ENCODE measurements at regions not wholly inside any gene's neighbourhood (a gene's known extent, or its start where the extent isn't known, plus 50 kb on each side); places are given as distances from the start of the nearest gene placed in this dataset.
"Not testable (repeated sequence)": the region's sequence is repeated elsewhere in the genome, so short reads cannot be mapped to it uniquely, and the experiment has no call there.

DNA sequence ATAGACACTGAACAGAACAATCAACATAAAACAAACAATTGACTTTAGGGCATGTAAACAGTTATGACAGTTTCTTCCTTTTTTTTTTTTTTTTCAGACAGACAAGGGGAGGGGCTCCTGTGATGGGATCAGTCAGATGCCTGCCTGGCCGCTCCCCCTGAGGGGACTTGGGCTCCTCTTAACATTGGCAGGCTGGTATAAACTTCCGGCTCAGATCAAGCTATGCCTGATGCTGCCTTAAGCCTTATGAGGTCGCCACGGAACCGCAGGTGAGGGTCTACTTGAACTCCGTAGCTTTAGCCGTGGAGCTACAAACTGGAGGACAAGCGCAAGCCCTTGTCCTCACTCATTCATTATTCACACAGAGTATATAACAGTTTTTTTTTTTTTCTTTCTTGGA, 115.8 kb downstream of the UNC93B1 start:
- not testable (repeated sequence) for TF ChIP-seq CTCF (conservative IDR thresholded peaks at IDR 0.05; ENCODE audit: low read depth in 2 of 2); POLR2AphosphoS5 (IDR thresholded peaks at IDR 0.05; ENCODE audit: low read depth); EZH2 (IDR thresholded peaks at IDR 0.05; ENCODE audit: low read depth, unreplicated experiment); CREB1 (CRISPR knock-in tag; IDR thresholded peaks at IDR 0.05; ENCODE audit: low read depth); STAT1 (IDR thresholded peaks at IDR 0.05; ENCODE audit: unreplicated experiment); EZH2phosphoT487 (IDR thresholded peaks at IDR 0.05; ENCODE audit: unreplicated experiment)
- TF ChIP-seq, protein P1, sequence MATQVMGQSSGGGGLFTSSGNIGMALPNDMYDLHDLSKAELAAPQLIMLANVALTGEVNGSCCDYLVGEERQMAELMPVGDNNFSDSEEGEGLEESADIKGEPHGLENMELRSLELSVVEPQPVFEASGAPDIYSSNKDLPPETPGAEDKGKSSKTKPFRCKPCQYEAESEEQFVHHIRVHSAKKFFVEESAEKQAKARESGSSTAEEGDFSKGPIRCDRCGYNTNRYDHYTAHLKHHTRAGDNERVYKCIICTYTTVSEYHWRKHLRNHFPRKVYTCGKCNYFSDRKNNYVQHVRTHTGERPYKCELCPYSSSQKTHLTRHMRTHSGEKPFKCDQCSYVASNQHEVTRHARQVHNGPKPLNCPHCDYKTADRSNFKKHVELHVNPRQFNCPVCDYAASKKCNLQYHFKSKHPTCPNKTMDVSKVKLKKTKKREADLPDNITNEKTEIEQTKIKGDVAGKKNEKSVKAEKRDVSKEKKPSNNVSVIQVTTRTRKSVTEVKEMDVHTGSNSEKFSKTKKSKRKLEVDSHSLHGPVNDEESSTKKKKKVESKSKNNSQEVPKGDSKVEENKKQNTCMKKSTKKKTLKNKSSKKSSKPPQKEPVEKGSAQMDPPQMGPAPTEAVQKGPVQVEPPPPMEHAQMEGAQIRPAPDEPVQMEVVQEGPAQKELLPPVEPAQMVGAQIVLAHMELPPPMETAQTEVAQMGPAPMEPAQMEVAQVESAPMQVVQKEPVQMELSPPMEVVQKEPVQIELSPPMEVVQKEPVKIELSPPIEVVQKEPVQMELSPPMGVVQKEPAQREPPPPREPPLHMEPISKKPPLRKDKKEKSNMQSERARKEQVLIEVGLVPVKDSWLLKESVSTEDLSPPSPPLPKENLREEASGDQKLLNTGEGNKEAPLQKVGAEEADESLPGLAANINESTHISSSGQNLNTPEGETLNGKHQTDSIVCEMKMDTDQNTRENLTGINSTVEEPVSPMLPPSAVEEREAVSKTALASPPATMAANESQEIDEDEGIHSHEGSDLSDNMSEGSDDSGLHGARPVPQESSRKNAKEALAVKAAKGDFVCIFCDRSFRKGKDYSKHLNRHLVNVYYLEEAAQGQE (IDR thresholded peaks at IDR 0.05; ENCODE audit: unreplicated experiment), result not testable (repeated sequence)
- TF ChIP-seq, protein P2, sequence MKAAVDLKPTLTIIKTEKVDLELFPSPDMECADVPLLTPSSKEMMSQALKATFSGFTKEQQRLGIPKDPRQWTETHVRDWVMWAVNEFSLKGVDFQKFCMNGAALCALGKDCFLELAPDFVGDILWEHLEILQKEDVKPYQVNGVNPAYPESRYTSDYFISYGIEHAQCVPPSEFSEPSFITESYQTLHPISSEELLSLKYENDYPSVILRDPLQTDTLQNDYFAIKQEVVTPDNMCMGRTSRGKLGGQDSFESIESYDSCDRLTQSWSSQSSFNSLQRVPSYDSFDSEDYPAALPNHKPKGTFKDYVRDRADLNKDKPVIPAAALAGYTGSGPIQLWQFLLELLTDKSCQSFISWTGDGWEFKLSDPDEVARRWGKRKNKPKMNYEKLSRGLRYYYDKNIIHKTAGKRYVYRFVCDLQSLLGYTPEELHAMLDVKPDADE (IDR thresholded peaks at IDR 0.05), result not testable (repeated sequence)

Data from GM23338 (cell line).